ENCODE measurements at regions not wholly inside any gene's neighbourhood (a gene's known extent, or its start where the extent isn't known, plus 50 kb on each side); places are given as distances from the start of the nearest gene placed in this dataset.

DNA sequence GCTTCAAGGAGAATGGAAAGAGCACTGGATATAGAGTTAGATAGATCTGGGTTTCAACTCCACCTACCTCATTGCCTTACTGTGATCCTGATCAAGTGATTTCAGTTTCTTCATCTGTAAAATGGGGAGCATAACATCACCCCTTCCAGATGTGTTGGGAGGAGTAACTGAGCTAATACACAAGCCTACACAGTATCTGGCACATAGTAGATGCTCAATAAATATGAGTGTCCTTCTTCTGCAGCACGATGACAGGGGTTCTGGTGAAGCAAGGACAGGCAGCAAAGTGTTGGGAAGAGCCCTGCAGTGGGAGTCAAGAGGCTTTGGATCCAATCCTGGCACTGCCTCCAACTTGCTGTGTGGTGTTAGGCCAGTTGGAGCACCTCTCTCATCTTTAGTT is 270.0 kb downstream of the UACA start:
- ATAC-seq (no peak), DNase-seq (no peak)
- H3K27ac ChIP-seq, result peak overlapping the region in 1 of 2 donors; percentile 79
- no peaks in the 10 kb centered on the region for H3K9me3 ChIP-seq
- no peaks in the 10 kb centered on the region for H3K27me3 ChIP-seq
- H3K4me3 ChIP-seq, result no peak overlapping the region
- H3K36me3 ChIP-seq, result no peaks in the 10 kb centered on the region
- intact Hi-C loops (cut with DNase I), result no loop called here
- H3K4me1 ChIP-seq, result peaks cover 21 to 56% of the 10 kb centered on the region in 2 donors
- no peak for TF ChIP-seq CTCF (IDR thresholded peaks at IDR 0.05)

GRCh38 chr15:70492240-70493177 is 270.8 kb downstream of the UACA start:
- no peaks in the 10 kb centered on the region for H3K9me3 ChIP-seq
- H3K36me3 ChIP-seq, result no peaks in the 10 kb centered on the region
- peak in 1 of 2 donors; percentile 42 for TF ChIP-seq CTCF (IDR thresholded peaks at IDR 0.05)
- H3K27ac ChIP-seq, result peak overlapping the region in 1 of 2 donors; percentile 79
- ATAC-seq (peak; percentile 72), DNase-seq (peak in 2 of 4 donors; percentile 86 to 94)
- H3K4me1 ChIP-seq, result peaks cover 21 to 64% of the 10 kb centered on the region in 2 donors
- intact Hi-C loops (cut with DNase I), result no loop called here
- no peaks in the 10 kb centered on the region for H3K27me3 ChIP-seq
- no peak overlapping the region for H3K4me3 ChIP-seq

DNA sequence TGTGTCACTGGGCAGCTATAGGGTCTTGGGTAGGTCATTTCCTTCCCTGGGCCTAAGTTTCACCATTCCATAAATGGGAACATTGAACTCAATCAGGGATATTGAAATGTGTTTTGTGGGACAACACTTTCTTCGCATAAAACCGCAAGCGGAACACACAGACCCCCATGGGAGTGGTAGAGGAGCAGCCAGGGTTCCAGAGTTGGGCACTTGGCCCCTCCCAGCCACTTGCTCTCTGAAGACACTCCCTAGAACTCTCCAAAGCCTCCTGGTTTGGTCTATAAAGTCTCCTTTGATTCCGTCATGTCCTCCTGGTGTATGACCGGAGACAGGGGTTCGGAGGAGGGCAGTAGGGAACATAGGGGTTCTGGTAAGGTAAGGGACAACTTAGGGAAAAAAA is 271.7 kb downstream of the UACA start:
- Histone ChIP-seq H3K4me1 (peaks cover 29 to 73% of the 10 kb centered on the region in 2 donors), H3K27me3 (no peaks in the 10 kb centered on the region), H3K27ac (peak overlapping the region in 1 of 2 donors; percentile 79), H3K9me3 (no peaks in the 10 kb centered on the region), H3K4me3 (no peak overlapping the region), H3K36me3 (no peaks in the 10 kb centered on the region)
- ATAC-seq, result no peak
- intact Hi-C loops (cut with DNase I), result no loop called here
- TF ChIP-seq CTCF (IDR thresholded peaks at IDR 0.05), result no peak
- no peak for DNase-seq

DNA sequence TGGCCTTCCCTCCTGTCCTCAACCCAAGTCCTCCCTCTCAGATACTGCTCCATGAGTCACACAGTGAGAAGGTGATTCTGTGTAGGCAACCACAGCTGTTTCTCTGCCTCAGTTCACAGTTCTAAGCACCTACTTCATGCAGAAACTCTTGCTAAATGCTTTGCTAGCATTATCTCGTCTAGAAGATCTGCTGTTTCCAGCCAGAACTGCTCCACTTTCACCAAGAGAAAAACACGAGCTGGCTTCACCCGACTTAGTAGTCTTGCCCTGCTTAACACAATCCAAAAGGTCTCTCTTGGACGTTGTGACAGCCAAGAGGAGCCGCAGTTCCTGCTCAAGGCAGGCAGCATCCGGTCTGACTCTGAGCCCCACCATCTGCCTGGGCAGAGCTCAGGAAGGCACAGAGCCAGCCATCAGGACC is 272.1 kb downstream of the UACA start:
- ATAC-seq (no peak), DNase-seq (no peak)
- intact Hi-C loops (cut with DNase I), result no loop called here
- no peaks in the 10 kb centered on the region for H3K36me3 ChIP-seq
- H3K9me3 ChIP-seq, result no peaks in the 10 kb centered on the region
- no peak for TF ChIP-seq CTCF (IDR thresholded peaks at IDR 0.05)
- H3K4me3 ChIP-seq, result no peak overlapping the region
- H3K4me1 ChIP-seq, result peaks cover 30 to 77% of the 10 kb centered on the region in 2 donors
- H3K27me3 ChIP-seq, result no peaks in the 10 kb centered on the region
- H3K27ac ChIP-seq, result no peak overlapping the region

DNA sequence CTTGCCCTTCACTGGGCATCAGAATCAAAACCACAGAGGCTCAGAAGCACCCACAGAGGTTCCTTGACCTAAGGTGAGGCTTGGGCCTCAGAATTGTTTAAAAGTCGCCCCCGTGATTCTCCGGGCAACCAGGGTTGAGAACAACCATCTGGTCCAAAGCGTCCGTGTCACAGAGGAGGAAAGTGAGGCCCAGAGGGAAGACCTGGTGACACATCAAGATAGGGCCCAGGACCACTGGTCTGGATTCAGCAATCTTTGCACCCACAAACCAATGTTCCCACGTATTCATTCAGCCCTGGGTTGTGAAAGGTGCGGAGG is 272.6 kb downstream of the UACA start:
- no peaks in the 10 kb centered on the region for H3K36me3 ChIP-seq
- intact Hi-C loops (cut with DNase I), result no loop called here
- ATAC-seq (no peak), DNase-seq (peak in 1 of 4 donors; percentile 27)
- H3K4me1 ChIP-seq, result peaks cover 30 to 81% of the 10 kb centered on the region in 2 donors
- no peak for TF ChIP-seq CTCF (IDR thresholded peaks at IDR 0.05)
- H3K9me3 ChIP-seq, result no peaks in the 10 kb centered on the region
- no peaks in the 10 kb centered on the region for H3K27me3 ChIP-seq
- H3K27ac ChIP-seq, result no peak overlapping the region
- H3K4me3 ChIP-seq, result no peak overlapping the region
